HL-60 (cell line): ENCODE measurements at regions not wholly inside any gene's neighbourhood (a gene's known extent, or its start where the extent isn't known, plus 50 kb on each side); places are given as distances from the start of the nearest gene placed in this dataset.

Experiments
- DNase-seq, 2 experiments: peaks; one replicate each; pipeline ENCODE4 v3.0.0-alpha.2; 2010 to 2020; ENCODE audit warnings: low read depth in 1 of 2, low spot score in 1 of 2
- H3K27ac ChIP-seq: fragments of 250-450 bp; sonication (Bioruptor Pico); replicated peaks from 2 replicates; pipeline ENCODE4 v1.5.1; 2020; ENCODE audit warnings: mild to moderate bottlenecking, moderate library complexity
- H3K27me3 ChIP-seq: fragments of 250-450 bp; sonication (Bioruptor Pico); 2 replicates; pipeline ENCODE4 v1.5.1; 2021; ENCODE audit warnings: mild to moderate bottlenecking, moderate library complexity; ENCODE audit not compliant: insufficient read depth, poor library complexity, severe bottlenecking
- H3K4me3 ChIP-seq: replicated peaks from 2 replicates; pipeline ENCODE4 v1.5.1; 2011; ENCODE audit warnings: mild to moderate bottlenecking, control low read depth, low read length; ENCODE audit not compliant: insufficient read depth
- GABPA ChIP-seq: IDR thresholded peaks from 2 replicates; pipeline ENCODE4 v1.6.1; 2012; ENCODE audit warnings: low read depth
- POLR2AphosphoS5 ChIP-seq: IDR thresholded peaks from 2 replicates; pipeline ENCODE4 v1.6.1; 2012; ENCODE audit warnings: low read depth
- SPI1 ChIP-seq: IDR thresholded peaks from 2 replicates; pipeline ENCODE4 v1.6.1; 2012; ENCODE audit warnings: low read depth, mild to moderate bottlenecking, borderline replicate concordance
- TF ChIP-seq, protein P1 (sequence below): IDR thresholded peaks from 2 replicates; pipeline ENCODE4 v1.6.1; 2012; ENCODE audit warnings: low read depth; ENCODE audit not compliant: insufficient replicate concordance
- TF ChIP-seq, protein P2 (sequence below): IDR thresholded peaks from one replicate; pipeline ENCODE4 v1.5.1; 2011; ENCODE audit warnings: low read length, control low read depth, inconsistent platforms; ENCODE audit not compliant: insufficient read depth

DNA sequence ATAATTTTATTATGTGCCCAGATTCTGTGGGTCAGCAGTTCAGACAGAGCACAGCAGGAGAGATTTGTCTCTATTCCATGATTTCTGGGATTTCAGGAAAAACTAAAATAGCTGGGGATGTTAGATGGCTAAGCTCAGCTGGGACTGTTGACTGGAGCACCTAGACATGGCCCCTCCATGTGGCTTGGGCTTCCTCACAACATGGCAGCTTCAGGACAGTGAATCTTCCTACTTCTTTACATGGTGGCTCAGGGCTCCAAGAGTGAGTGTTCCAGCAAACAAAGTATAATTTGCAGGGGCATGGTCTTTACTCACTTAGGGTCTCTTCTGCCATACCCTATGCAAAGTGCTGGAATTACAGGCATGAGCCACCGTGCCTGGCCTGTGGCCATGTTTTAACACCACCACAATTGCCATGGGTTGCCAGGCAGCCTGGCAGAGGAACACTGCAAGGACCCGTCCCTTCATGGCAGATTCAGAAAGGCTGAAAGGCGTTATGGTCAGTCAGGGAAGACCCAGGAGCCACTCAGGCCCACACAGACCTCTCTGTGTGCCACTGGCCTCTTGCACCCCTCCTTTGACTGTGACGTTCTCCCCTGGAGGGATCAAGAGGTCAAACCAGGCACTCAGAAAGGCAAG lies 50.8 kb upstream of the ZMIZ1 start:
- DNase-seq: no peak
- Histone ChIP-seq H3K27ac (no peak overlapping the region), H3K27me3 (peaks cover 4% of the 10 kb centered on the region), H3K4me3 (no peak overlapping the region)
- TF ChIP-seq GABPA (no peak), SPI1 (no peak), POLR2AphosphoS5 (no peak)
- TF ChIP-seq, protein P1, sequence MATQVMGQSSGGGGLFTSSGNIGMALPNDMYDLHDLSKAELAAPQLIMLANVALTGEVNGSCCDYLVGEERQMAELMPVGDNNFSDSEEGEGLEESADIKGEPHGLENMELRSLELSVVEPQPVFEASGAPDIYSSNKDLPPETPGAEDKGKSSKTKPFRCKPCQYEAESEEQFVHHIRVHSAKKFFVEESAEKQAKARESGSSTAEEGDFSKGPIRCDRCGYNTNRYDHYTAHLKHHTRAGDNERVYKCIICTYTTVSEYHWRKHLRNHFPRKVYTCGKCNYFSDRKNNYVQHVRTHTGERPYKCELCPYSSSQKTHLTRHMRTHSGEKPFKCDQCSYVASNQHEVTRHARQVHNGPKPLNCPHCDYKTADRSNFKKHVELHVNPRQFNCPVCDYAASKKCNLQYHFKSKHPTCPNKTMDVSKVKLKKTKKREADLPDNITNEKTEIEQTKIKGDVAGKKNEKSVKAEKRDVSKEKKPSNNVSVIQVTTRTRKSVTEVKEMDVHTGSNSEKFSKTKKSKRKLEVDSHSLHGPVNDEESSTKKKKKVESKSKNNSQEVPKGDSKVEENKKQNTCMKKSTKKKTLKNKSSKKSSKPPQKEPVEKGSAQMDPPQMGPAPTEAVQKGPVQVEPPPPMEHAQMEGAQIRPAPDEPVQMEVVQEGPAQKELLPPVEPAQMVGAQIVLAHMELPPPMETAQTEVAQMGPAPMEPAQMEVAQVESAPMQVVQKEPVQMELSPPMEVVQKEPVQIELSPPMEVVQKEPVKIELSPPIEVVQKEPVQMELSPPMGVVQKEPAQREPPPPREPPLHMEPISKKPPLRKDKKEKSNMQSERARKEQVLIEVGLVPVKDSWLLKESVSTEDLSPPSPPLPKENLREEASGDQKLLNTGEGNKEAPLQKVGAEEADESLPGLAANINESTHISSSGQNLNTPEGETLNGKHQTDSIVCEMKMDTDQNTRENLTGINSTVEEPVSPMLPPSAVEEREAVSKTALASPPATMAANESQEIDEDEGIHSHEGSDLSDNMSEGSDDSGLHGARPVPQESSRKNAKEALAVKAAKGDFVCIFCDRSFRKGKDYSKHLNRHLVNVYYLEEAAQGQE: no peak
- TF ChIP-seq, protein P2, sequence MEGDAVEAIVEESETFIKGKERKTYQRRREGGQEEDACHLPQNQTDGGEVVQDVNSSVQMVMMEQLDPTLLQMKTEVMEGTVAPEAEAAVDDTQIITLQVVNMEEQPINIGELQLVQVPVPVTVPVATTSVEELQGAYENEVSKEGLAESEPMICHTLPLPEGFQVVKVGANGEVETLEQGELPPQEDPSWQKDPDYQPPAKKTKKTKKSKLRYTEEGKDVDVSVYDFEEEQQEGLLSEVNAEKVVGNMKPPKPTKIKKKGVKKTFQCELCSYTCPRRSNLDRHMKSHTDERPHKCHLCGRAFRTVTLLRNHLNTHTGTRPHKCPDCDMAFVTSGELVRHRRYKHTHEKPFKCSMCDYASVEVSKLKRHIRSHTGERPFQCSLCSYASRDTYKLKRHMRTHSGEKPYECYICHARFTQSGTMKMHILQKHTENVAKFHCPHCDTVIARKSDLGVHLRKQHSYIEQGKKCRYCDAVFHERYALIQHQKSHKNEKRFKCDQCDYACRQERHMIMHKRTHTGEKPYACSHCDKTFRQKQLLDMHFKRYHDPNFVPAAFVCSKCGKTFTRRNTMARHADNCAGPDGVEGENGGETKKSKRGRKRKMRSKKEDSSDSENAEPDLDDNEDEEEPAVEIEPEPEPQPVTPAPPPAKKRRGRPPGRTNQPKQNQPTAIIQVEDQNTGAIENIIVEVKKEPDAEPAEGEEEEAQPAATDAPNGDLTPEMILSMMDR: no peak

DNA sequence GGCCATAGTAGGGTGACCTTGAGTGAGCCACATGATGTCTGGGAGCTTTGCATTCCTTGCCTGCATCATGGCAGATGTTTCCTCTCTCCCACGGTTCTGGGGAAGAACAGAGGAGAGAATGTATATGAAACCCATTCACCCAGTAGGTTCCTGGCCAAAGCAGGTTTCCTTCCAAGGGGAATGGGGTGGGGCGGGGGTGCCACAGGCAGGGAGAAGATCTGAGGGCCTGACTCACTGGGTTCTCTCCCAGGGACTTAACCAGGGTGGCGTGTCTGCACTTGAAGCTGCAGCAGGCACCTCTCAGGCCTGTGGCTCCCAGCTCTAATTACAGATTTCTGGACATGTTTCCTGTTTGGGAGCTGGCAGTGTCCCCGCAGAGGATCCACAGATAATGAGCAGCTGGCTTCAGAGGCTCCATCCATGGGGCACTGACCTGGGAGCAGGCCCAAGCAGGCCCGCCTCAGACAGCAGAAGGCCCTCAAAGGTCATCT lies 50.2 kb upstream of the ZMIZ1 start:
- DNase-seq: no peak

More for the DNA sequence above, 50.2 kb upstream of the ZMIZ1 start:
- Histone ChIP-seq H3K4me3 (no peak overlapping the region), H3K27ac (no peak overlapping the region), H3K27me3 (peaks cover 4% of the 10 kb centered on the region)
- no peak for TF ChIP-seq SPI1
- no peak for TF ChIP-seq GABPA
- TF ChIP-seq, protein P2: no peak
- TF ChIP-seq, protein P1: no peak
- TF ChIP-seq POLR2AphosphoS5: no peak
